NT2/D1 (cell line): ENCODE measurements at regions not wholly inside any gene's neighbourhood (a gene's known extent, or its start where the extent isn't known, plus 50 kb on each side); places are given as distances from the start of the nearest gene placed in this dataset.

Experiments
- SUZ12 ChIP-seq: IDR thresholded peaks from 2 replicates; pipeline ENCODE4 v1.6.1; 2011; ENCODE audit not compliant: insufficient read length, insufficient read depth; ENCODE audit errors: extremely low read depth
- YY1 ChIP-seq: IDR thresholded peaks from 2 replicates; pipeline ENCODE4 v1.6.1; 2011; ENCODE audit not compliant: insufficient read length, insufficient read depth
- ZNF274 ChIP-seq: IDR thresholded peaks from 2 replicates; pipeline ENCODE4 v1.6.1; 2011; ENCODE audit warnings: mild to moderate bottlenecking, low read depth, low read length

DNA sequence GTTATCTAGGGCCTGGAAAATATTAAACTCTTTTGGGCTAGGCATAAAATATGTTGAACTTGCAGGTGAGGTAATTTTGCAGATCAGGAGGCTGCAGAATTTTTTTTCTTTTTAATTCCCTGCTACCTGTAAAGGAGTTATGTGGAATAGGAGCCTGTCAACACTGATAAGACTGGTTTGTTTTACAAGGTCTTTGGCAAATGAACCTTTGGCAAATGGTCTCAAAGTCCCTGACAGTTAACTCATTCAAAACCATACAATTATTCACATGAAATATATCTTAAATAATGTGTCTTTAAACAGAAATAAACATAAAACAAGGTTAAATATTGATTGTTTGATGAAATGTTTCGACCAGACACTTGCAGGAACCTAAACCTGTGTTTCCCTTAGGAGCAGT is 340.2 kb downstream of the GASK1B start:
- TF ChIP-seq ZNF274 (no peak), YY1 (no peak), SUZ12 (no peak)
